GM12878 (cell line): ENCODE measurements at regions not wholly inside any gene's neighbourhood (a gene's known extent, or its start where the extent isn't known, plus 50 kb on each side); places are given as distances from the start of the nearest gene placed in this dataset.

Source experiments
- CTCF ChIP-seq, 3 experiments: IDR thresholded peaks in 2 of 3; conservative IDR thresholded peaks in 1 of 3; 2 replicates each; pipeline ENCODE4 v1.5.1; 2011; ENCODE audit warnings: low read depth in 3 of 3, low read length in 3 of 3, mild to moderate bottlenecking in 3 of 3, control low read depth in 2 of 3, moderate library complexity in 2 of 3, inconsistent platforms in 1 of 3, mixed read lengths in 1 of 3; ENCODE audit not compliant: control insufficient read depth in 2 of 3, insufficient read depth in 1 of 3; ENCODE audit errors: extremely low read depth in 1 of 3
- SMC3 ChIP-seq: IDR thresholded peaks from 2 replicates; pipeline ENCODE4 v1.6.1; 2011; ENCODE audit warnings: low read length, improper control_type of control experiment, borderline replicate concordance
- SREBF2 ChIP-seq: IDR thresholded peaks from 2 replicates; pipeline ENCODE4 v1.6.1; 2012; ENCODE audit warnings: mild to moderate bottlenecking, low read length

- no peak for TF ChIP-seq CTCF (IDR thresholded peaks at IDR 0.05 in 2 of 3, conservative IDR thresholded peaks at IDR 0.05 in 1 of 3; ENCODE audit: control insufficient read depth in 2 of 3, extremely low read depth in 1 of 3, insufficient read depth in 1 of 3, low read depth in 3 of 3, low read length in 3 of 3)
- no peak for TF ChIP-seq SMC3
- no peak for TF ChIP-seq SREBF2
Measured at GRCh38 chr18:42264497-42264896, 309.5 kb downstream of the PIK3C3 start.
